GM23248 (cell line): ENCODE measurements at regions not wholly inside any gene's neighbourhood (a gene's known extent, or its start where the extent isn't known, plus 50 kb on each side); places are given as distances from the start of the nearest gene placed in this dataset.

Experiments
- EZH2 ChIP-seq: fragments of 200-600 bp; sonication (generic); IDR thresholded peaks from 2 replicates; pipeline ENCODE4 v1.6.1; 2018; ENCODE audit warnings: antibody characterized with exemption, mild to moderate bottlenecking; ENCODE audit not compliant: insufficient read depth, poor library complexity, severe bottlenecking
- EZH2phosphoT487 ChIP-seq: fragments of 200-600 bp; sonication (generic); IDR thresholded peaks from 2 replicates; pipeline ENCODE4 v1.6.1; 2018; ENCODE audit warnings: antibody characterized with exemption, moderate library complexity, mild to moderate bottlenecking, low read depth; ENCODE audit not compliant: insufficient read depth

GRCh38 chr20:23268792-23269354 is 81.7 kb upstream of the NXT1 start:
- TF ChIP-seq EZH2 (no peak), EZH2phosphoT487 (no peak)
